Liver (tissue), 8 donors: ENCODE measurements at regions not wholly inside any gene's neighbourhood (a gene's known extent, or its start where the extent isn't known, plus 50 kb on each side); places are given as distances from the start of the nearest gene placed in this dataset.

Source experiments
- DNase-seq: peaks from one replicate; pipeline ENCODE4 v3.0.0-alpha.2; 2017; ENCODE audit warnings: low spot score
- H3K27ac ChIP-seq, 2 donors: one replicate each; pipeline ENCODE4 v1.7.0; 2013; ENCODE audit warnings: inconsistent platforms in 2 of 2, low read length in 2 of 2, control low read depth in 1 of 2, low read depth in 1 of 2, mild to moderate bottlenecking in 1 of 2
- H3K27me3 ChIP-seq, 4 donors: one replicate each; pipeline versions ENCODE4 v1.6.1 to v1.7.0; 2013; ENCODE audit warnings: low read length in 3 of 4, inconsistent platforms in 1 of 4, mild to moderate bottlenecking in 1 of 4, moderate library complexity in 1 of 4; ENCODE audit not compliant: control insufficient read depth in 4 of 4, insufficient read depth in 4 of 4
- H3K36me3 ChIP-seq, 4 donors: one replicate each; pipeline versions ENCODE4 v1.6.1 to v1.7.0; 2013; ENCODE audit warnings: low read length in 3 of 4, mild to moderate bottlenecking in 3 of 4, low read depth in 1 of 4, moderate library complexity in 1 of 4; ENCODE audit not compliant: control insufficient read depth in 4 of 4, insufficient read depth in 3 of 4
- H3K4me1 ChIP-seq, 4 donors: one replicate each; pipeline versions ENCODE4 v1.6.1 to v1.7.0; 2013; ENCODE audit warnings: low read length in 3 of 4, mild to moderate bottlenecking in 3 of 4, moderate library complexity in 1 of 4; ENCODE audit not compliant: control insufficient read depth in 4 of 4, insufficient read depth in 4 of 4
- H3K4me3 ChIP-seq, 3 donors: one replicate each; pipeline versions ENCODE4 v1.6.1 to v1.7.0; 2013; ENCODE audit warnings: low read length in 3 of 3, control low read depth in 1 of 3, low read depth in 1 of 3, mild to moderate bottlenecking in 1 of 3
- H3K9ac ChIP-seq, 2 donors: one replicate each; pipeline ENCODE4 v1.7.0; 2013; ENCODE audit warnings: low read length in 2 of 2, mild to moderate bottlenecking in 2 of 2, moderate library complexity in 2 of 2, control low read depth in 1 of 2, low read depth in 1 of 2
- H3K9me3 ChIP-seq, 4 donors: one replicate each; pipeline versions ENCODE4 v1.6.1 to v1.7.0; 2013; ENCODE audit warnings: low read length in 3 of 4; ENCODE audit not compliant: control insufficient read depth in 4 of 4
- EGR1 ChIP-seq, 2 donors: IDR thresholded peaks; 2 replicates each; pipeline ENCODE4 v1.6.1; 2016 to 2018; ENCODE audit warnings: antibody characterized with exemption in 2 of 2, low read depth in 2 of 2
- FOXA1 ChIP-seq: IDR thresholded peaks from 2 replicates; pipeline ENCODE4 v1.6.1; 2016; ENCODE audit warnings: antibody characterized with exemption
- FOXA2 ChIP-seq: IDR thresholded peaks from 2 replicates; pipeline ENCODE4 v1.6.1; 2016; ENCODE audit warnings: antibody characterized with exemption
- GABPA ChIP-seq, 2 donors: IDR thresholded peaks in 1 of 2; conservative IDR thresholded peaks in 1 of 2; 2 replicates each; pipeline ENCODE4 v1.6.1; 2016; ENCODE audit warnings: antibody characterized with exemption in 2 of 2, mild to moderate bottlenecking in 1 of 2, moderate library complexity in 1 of 2
- HNF4A ChIP-seq, 2 donors: conservative IDR thresholded peaks; 2 replicates each; pipeline ENCODE4 v1.6.1; 2016; ENCODE audit warnings: antibody characterized with exemption in 2 of 2, mild to moderate bottlenecking in 2 of 2
- HNF4G ChIP-seq: IDR thresholded peaks from 2 replicates; pipeline ENCODE4 v1.6.1; 2016; ENCODE audit warnings: antibody characterized with exemption
- JUND ChIP-seq, 2 donors: IDR thresholded peaks; 2 replicates each; pipeline ENCODE4 v1.6.1; 2016; ENCODE audit warnings: antibody characterized with exemption in 2 of 2
- MAX ChIP-seq: IDR thresholded peaks from 2 replicates; pipeline ENCODE4 v1.6.1; 2016; ENCODE audit warnings: antibody characterized with exemption
- NR2F2 ChIP-seq: IDR thresholded peaks from 2 replicates; pipeline ENCODE4 v1.6.1; 2016; ENCODE audit warnings: antibody characterized with exemption
- RAD21 ChIP-seq, 2 donors: IDR thresholded peaks; 2 replicates each; pipeline ENCODE4 v1.6.1; 2016; ENCODE audit warnings: antibody characterized with exemption in 2 of 2, mild to moderate bottlenecking in 2 of 2
- RXRA ChIP-seq, 2 donors: IDR thresholded peaks; 2 replicates each; pipeline ENCODE4 v1.6.1; 2017 to 2018; ENCODE audit warnings: antibody characterized with exemption in 2 of 2, mild to moderate bottlenecking in 1 of 2
- SP1 ChIP-seq: IDR thresholded peaks from 2 replicates; pipeline ENCODE4 v1.6.1; 2018; ENCODE audit warnings: antibody characterized with exemption, mild to moderate bottlenecking
- TAF1 ChIP-seq: conservative IDR thresholded peaks from 2 replicates; pipeline ENCODE4 v1.6.1; 2016; ENCODE audit warnings: antibody characterized with exemption, mild to moderate bottlenecking
- YY1 ChIP-seq: IDR thresholded peaks from 2 replicates; pipeline ENCODE4 v1.6.1; 2016; ENCODE audit warnings: antibody characterized with exemption, mild to moderate bottlenecking
- WGBS: extraction: QIAGEN DNeasy Blood & Tissue Kit; methylation state at CpG from one replicate; pipeline ENCODE4 v1.1.7; 2013; 5-methylcytosine and 5-hydroxymethylcytosine counted together
- TF ChIP-seq, protein P1 (sequence below): fragments of 150-350 bp; IDR thresholded peaks from 2 replicates; pipeline ENCODE4 v1.5.1; 2017; ENCODE audit warnings: improper control_type of control experiment, low read depth, low read length; ENCODE audit not compliant: missing input control
- TF ChIP-seq, protein P2 (sequence below): IDR thresholded peaks from 2 replicates; pipeline ENCODE4 v1.6.1; 2016; ENCODE audit warnings: antibody characterized with exemption, mild to moderate bottlenecking
- TF ChIP-seq, protein P3 (sequence below): IDR thresholded peaks from 2 replicates; pipeline ENCODE4 v1.6.1; 2016; ENCODE audit warnings: antibody characterized with exemption
- TF ChIP-seq, protein P4 (sequence below): IDR thresholded peaks from 2 replicates; pipeline ENCODE4 v1.6.1; 2016; ENCODE audit warnings: antibody characterized with exemption
- donor health status: healthy.
- donor health status: healthy.
- donor health status: healthy.
- donor health status: healthy.
- donor health status: healthy.

DNA sequence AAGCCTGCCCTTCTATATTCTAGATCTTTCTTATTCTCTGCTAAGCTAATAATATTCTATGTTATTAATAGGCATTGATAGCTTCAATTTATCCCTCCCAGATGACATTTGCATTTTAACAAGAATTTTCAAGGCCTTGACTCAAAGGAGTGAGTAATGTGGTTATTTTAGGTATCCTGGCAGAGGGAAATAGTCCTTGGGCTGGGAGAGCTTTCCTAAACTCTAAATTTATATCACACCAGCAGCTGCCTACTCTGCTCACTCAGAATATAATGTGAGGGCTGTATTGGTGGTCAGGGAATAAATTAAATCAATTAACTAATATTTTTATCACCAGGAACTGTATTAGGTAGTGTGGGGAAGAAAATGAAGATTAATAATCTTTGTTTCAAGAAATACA, 74.8 kb upstream of the ADAM23 start:
- Histone ChIP-seq H3K4me1 (no peaks in the 10 kb centered on the region), H3K9ac (no peak overlapping the region), H3K9me3 (peaks cover 0 to 16% (median 6%) of the 10 kb centered on the region in 4 donors), H3K27me3 (peaks cover 0 to 2% (median 0%) of the 10 kb centered on the region in 4 donors), H3K27ac (no peak overlapping the region), H3K4me3 (no peak overlapping the region), H3K36me3 (no peaks in the 10 kb centered on the region)
- DNase-seq, result no peak
- TF ChIP-seq GABPA (IDR thresholded peaks at IDR 0.05 in 1 of 2, conservative IDR thresholded peaks at IDR 0.05 in 1 of 2), result no peak

- no peak overlapping the region for H3K9ac ChIP-seq
- DNase-seq, result no peak
- H3K27ac ChIP-seq, result no peak overlapping the region
- WGBS, result 43% methylated on average over 3 of the region's 3 CpGs
- H3K4me1 ChIP-seq, result no peaks in the 10 kb centered on the region
- peaks cover 0 to 18% (median 6%) of the 10 kb centered on the region in 4 donors for H3K9me3 ChIP-seq
- no peak overlapping the region for H3K4me3 ChIP-seq
- H3K27me3 ChIP-seq, result peaks cover 0 to 2% (median 0%) of the 10 kb centered on the region in 4 donors
- no peaks in the 10 kb centered on the region for H3K36me3 ChIP-seq
- TF ChIP-seq TAF1 (no peak), FOXA1 (no peak), FOXA2 (no peak), EGR1 (IDR thresholded peaks at IDR 0.05; ENCODE audit: low read depth in 2 of 2) (no peak)
- TF ChIP-seq, protein P1, sequence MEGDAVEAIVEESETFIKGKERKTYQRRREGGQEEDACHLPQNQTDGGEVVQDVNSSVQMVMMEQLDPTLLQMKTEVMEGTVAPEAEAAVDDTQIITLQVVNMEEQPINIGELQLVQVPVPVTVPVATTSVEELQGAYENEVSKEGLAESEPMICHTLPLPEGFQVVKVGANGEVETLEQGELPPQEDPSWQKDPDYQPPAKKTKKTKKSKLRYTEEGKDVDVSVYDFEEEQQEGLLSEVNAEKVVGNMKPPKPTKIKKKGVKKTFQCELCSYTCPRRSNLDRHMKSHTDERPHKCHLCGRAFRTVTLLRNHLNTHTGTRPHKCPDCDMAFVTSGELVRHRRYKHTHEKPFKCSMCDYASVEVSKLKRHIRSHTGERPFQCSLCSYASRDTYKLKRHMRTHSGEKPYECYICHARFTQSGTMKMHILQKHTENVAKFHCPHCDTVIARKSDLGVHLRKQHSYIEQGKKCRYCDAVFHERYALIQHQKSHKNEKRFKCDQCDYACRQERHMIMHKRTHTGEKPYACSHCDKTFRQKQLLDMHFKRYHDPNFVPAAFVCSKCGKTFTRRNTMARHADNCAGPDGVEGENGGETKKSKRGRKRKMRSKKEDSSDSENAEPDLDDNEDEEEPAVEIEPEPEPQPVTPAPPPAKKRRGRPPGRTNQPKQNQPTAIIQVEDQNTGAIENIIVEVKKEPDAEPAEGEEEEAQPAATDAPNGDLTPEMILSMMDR, result no peak
Measured at GRCh38 chr2:206368933-206369569, 74.3 kb upstream of the ADAM23 start.

DNA sequence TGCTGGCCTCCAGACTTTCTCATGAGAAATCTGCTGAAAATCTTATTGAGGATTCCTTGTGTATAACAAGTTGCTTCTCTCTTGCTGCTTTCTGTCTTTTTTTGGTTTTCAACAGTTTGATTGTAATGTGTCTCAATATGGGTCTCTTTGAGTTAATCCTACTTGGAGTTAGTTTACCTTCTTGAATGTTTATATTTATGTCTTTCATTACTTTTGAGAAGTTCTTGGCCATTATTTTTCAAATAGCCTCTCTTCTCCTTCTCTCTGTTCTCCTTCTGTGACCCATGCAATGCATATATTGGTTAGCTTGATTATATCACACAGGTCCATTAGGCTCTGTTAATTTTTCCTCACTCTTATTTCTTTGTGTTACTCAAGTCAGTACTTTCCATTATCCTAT, 67.4 kb upstream of the ADAM23 start:
- Histone ChIP-seq H3K36me3 (no peaks in the 10 kb centered on the region), H3K27ac (no peak overlapping the region), H3K9me3 (peaks cover 1 to 15% (median 5%) of the 10 kb centered on the region in 4 donors), H3K4me1 (no peaks in the 10 kb centered on the region), H3K27me3 (no peaks in the 10 kb centered on the region), H3K4me3 (no peak overlapping the region), H3K9ac (no peak overlapping the region)
- TF ChIP-seq HNF4A (conservative IDR thresholded peaks at IDR 0.05), result no peak
- TF ChIP-seq NR2F2, result no peak
- TF ChIP-seq RAD21 (IDR thresholded peaks at IDR 0.05), result no peak
- TF ChIP-seq, protein P2, sequence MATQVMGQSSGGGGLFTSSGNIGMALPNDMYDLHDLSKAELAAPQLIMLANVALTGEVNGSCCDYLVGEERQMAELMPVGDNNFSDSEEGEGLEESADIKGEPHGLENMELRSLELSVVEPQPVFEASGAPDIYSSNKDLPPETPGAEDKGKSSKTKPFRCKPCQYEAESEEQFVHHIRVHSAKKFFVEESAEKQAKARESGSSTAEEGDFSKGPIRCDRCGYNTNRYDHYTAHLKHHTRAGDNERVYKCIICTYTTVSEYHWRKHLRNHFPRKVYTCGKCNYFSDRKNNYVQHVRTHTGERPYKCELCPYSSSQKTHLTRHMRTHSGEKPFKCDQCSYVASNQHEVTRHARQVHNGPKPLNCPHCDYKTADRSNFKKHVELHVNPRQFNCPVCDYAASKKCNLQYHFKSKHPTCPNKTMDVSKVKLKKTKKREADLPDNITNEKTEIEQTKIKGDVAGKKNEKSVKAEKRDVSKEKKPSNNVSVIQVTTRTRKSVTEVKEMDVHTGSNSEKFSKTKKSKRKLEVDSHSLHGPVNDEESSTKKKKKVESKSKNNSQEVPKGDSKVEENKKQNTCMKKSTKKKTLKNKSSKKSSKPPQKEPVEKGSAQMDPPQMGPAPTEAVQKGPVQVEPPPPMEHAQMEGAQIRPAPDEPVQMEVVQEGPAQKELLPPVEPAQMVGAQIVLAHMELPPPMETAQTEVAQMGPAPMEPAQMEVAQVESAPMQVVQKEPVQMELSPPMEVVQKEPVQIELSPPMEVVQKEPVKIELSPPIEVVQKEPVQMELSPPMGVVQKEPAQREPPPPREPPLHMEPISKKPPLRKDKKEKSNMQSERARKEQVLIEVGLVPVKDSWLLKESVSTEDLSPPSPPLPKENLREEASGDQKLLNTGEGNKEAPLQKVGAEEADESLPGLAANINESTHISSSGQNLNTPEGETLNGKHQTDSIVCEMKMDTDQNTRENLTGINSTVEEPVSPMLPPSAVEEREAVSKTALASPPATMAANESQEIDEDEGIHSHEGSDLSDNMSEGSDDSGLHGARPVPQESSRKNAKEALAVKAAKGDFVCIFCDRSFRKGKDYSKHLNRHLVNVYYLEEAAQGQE, result no peak
- TF ChIP-seq, protein P3, sequence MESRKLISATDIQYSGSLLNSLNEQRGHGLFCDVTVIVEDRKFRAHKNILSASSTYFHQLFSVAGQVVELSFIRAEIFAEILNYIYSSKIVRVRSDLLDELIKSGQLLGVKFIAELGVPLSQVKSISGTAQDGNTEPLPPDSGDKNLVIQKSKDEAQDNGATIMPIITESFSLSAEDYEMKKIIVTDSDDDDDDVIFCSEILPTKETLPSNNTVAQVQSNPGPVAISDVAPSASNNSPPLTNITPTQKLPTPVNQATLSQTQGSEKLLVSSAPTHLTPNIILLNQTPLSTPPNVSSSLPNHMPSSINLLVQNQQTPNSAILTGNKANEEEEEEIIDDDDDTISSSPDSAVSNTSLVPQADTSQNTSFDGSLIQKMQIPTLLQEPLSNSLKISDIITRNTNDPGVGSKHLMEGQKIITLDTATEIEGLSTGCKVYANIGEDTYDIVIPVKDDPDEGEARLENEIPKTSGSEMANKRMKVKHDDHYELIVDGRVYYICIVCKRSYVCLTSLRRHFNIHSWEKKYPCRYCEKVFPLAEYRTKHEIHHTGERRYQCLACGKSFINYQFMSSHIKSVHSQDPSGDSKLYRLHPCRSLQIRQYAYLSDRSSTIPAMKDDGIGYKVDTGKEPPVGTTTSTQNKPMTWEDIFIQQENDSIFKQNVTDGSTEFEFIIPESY, result no peak
- no peak for TF ChIP-seq GABPA (IDR thresholded peaks at IDR 0.05 in 1 of 2, conservative IDR thresholded peaks at IDR 0.05 in 1 of 2)
- TF ChIP-seq, protein P1, result no peak
- no peak for TF ChIP-seq MAX
- no peak for TF ChIP-seq RXRA (IDR thresholded peaks at IDR 0.05)
- TF ChIP-seq FOXA1, result no peak
- no peak for TF ChIP-seq JUND (IDR thresholded peaks at IDR 0.05)
- no peak for TF ChIP-seq EGR1 (IDR thresholded peaks at IDR 0.05; ENCODE audit: low read depth in 2 of 2)
- no peak for TF ChIP-seq FOXA2
- TF ChIP-seq, protein P4, sequence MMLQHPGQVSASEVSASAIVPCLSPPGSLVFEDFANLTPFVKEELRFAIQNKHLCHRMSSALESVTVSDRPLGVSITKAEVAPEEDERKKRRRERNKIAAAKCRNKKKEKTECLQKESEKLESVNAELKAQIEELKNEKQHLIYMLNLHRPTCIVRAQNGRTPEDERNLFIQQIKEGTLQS, result no peak
- no peak for TF ChIP-seq HNF4G
- TF ChIP-seq TAF1, result no peak
- no peak for TF ChIP-seq YY1
- no peak for TF ChIP-seq SP1
- no peak for DNase-seq
